ENCODE measurements at regions not wholly inside any gene's neighbourhood (a gene's known extent, or its start where the extent isn't known, plus 50 kb on each side); places are given as distances from the start of the nearest gene placed in this dataset.

DNA sequence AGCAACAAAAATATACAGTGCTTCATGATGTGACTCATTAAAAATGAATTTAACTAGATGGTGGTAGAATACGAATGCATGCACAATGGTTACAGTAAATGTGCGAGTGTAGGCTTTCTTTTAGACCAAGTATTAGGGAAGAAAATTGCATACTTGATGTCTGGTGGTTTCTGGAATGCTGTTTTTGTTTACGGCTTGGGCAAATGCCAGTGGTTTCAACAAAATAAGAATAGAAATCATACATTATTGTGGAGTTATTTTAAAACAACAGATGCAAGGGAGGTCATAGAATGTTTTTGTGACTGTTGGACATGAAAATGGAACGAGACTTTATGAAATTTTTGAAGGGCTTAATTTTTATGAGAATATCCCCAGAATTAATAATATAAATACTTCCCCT, 580.9 kb downstream of the PLCL1 start:
- TF ChIP-seq EP300 (IDR thresholded peaks at IDR 0.05) (no peak), POLR2AphosphoS5 (IDR thresholded peaks at IDR 0.05) (no peak)
- TF ChIP-seq, protein P1, sequence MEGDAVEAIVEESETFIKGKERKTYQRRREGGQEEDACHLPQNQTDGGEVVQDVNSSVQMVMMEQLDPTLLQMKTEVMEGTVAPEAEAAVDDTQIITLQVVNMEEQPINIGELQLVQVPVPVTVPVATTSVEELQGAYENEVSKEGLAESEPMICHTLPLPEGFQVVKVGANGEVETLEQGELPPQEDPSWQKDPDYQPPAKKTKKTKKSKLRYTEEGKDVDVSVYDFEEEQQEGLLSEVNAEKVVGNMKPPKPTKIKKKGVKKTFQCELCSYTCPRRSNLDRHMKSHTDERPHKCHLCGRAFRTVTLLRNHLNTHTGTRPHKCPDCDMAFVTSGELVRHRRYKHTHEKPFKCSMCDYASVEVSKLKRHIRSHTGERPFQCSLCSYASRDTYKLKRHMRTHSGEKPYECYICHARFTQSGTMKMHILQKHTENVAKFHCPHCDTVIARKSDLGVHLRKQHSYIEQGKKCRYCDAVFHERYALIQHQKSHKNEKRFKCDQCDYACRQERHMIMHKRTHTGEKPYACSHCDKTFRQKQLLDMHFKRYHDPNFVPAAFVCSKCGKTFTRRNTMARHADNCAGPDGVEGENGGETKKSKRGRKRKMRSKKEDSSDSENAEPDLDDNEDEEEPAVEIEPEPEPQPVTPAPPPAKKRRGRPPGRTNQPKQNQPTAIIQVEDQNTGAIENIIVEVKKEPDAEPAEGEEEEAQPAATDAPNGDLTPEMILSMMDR (IDR thresholded peaks at IDR 0.05): no peak

Data from suprapubic skin (tissue), 4 donors.